OCI-LY1 (cell line): ENCODE measurements at regions not wholly inside any gene's neighbourhood (a gene's known extent, or its start where the extent isn't known, plus 50 kb on each side); places are given as distances from the start of the nearest gene placed in this dataset.

Experiments used
- H2AFZ ChIP-seq: fragments of 200-600 bp; sonication (generic), shearing (Covaris generic); 2 replicates; pipeline ENCODE4 v1.6.0; 2014; ENCODE audit warnings: antibody characterized with exemption, mild to moderate bottlenecking, low read length
- H3F3A ChIP-seq: fragments of 200-600 bp; sonication (generic), shearing (Covaris generic); 2 replicates; pipeline ENCODE4 v1.6.0; 2014; ENCODE audit warnings: mild to moderate bottlenecking, antibody characterized with exemption, low read length, moderate library complexity; ENCODE audit not compliant: insufficient read depth
- H3K27ac ChIP-seq: fragments of 200-600 bp; sonication (generic); 2 replicates; pipeline ENCODE4 v1.5.1; 2014; ENCODE audit warnings: low read length, mixed run types, mild to moderate bottlenecking, low read depth; ENCODE audit not compliant: poor library complexity, severe bottlenecking
- H3K27me3 ChIP-seq: fragments of 200-600 bp; sonication (generic); 2 replicates; pipeline ENCODE4 v1.6.0; 2014; ENCODE audit warnings: antibody characterized with exemption, mild to moderate bottlenecking, low read length, moderate library complexity; ENCODE audit not compliant: insufficient read depth
- H3K36me3 ChIP-seq: fragments of 200-600 bp; sonication (generic); 2 replicates; pipeline ENCODE4 v1.6.1; 2014; ENCODE audit warnings: mild to moderate bottlenecking, antibody characterized with exemption, low read length, moderate library complexity, mixed read lengths; ENCODE audit not compliant: insufficient read depth
- H3K4me1 ChIP-seq: fragments of 200-600 bp; sonication (generic); 2 replicates; pipeline ENCODE4 v1.5.1; 2014; ENCODE audit warnings: mild to moderate bottlenecking, low read length, moderate library complexity; ENCODE audit not compliant: insufficient read depth, severe bottlenecking
- H3K4me2 ChIP-seq: fragments of 200-600 bp; sonication (generic), shearing (Covaris generic); 2 replicates; pipeline ENCODE4 v1.6.1; 2014; ENCODE audit warnings: low read length
- H3K4me3 ChIP-seq: fragments of 200-600 bp; sonication (generic); 2 replicates; pipeline ENCODE4 v1.5.1; 2014; ENCODE audit warnings: low read length, low read depth, mild to moderate bottlenecking, mixed read lengths; ENCODE audit not compliant: poor library complexity, severe bottlenecking
- H3K79me2 ChIP-seq: fragments of 200-600 bp; shearing (Covaris generic); 2 replicates; pipeline ENCODE4 v1.6.1; 2016; ENCODE audit warnings: mixed run types, low read length, mixed read lengths; ENCODE audit not compliant: insufficient read depth
- H3K9ac ChIP-seq: fragments of 200-600 bp; sonication (generic), shearing (Covaris generic); 2 replicates; pipeline ENCODE4 v1.6.1; 2014; ENCODE audit warnings: mild to moderate bottlenecking, low read length, mixed read lengths
- H3K9me2 ChIP-seq: fragments of 200-600 bp; sonication (generic), shearing (Covaris generic); 2 replicates; pipeline ENCODE4 v1.6.1; 2014; ENCODE audit warnings: low read depth, mild to moderate bottlenecking, low read length, mixed read lengths
- H3K9me3 ChIP-seq: fragments of 200-600 bp; shearing (Covaris generic); 2 replicates; pipeline ENCODE4 v1.6.1; 2014; ENCODE audit warnings: low read length, mixed read lengths
- H4K20me1 ChIP-seq: fragments of 200-600 bp; sonication (generic), shearing (Covaris generic); 2 replicates; pipeline ENCODE4 v1.6.0; 2016; ENCODE audit warnings: mild to moderate bottlenecking, low read length; ENCODE audit not compliant: insufficient read depth
- EZH2 ChIP-seq: fragments of 200-600 bp; sonication (generic), shearing (Covaris generic); IDR thresholded peaks from 2 replicates; pipeline ENCODE4 v1.8.0; 2017; ENCODE audit warnings: borderline replicate concordance, mixed run types, mild to moderate bottlenecking, antibody characterized with exemption, low read length, moderate library complexity, mixed read lengths
- TF ChIP-seq, protein P1 (sequence below): fragments of 200-600 bp; sonication (generic), shearing (Covaris generic); IDR thresholded peaks from 2 replicates; pipeline ENCODE4 v1.5.1; 2017; ENCODE audit warnings: mild to moderate bottlenecking, antibody characterized with exemption, low read length, moderate library complexity, mixed read lengths

GRCh38 chr10:14459665-14460064 is 128.9 kb upstream of the FRMD4A start:
- H3F3A ChIP-seq, result no peaks in the 10 kb centered on the region
- no peaks in the 10 kb centered on the region for H3K9me2 ChIP-seq
- H3K9me3 ChIP-seq, result no peaks in the 10 kb centered on the region
- H3K4me3 ChIP-seq, result no peak overlapping the region
- TF ChIP-seq, protein P1, sequence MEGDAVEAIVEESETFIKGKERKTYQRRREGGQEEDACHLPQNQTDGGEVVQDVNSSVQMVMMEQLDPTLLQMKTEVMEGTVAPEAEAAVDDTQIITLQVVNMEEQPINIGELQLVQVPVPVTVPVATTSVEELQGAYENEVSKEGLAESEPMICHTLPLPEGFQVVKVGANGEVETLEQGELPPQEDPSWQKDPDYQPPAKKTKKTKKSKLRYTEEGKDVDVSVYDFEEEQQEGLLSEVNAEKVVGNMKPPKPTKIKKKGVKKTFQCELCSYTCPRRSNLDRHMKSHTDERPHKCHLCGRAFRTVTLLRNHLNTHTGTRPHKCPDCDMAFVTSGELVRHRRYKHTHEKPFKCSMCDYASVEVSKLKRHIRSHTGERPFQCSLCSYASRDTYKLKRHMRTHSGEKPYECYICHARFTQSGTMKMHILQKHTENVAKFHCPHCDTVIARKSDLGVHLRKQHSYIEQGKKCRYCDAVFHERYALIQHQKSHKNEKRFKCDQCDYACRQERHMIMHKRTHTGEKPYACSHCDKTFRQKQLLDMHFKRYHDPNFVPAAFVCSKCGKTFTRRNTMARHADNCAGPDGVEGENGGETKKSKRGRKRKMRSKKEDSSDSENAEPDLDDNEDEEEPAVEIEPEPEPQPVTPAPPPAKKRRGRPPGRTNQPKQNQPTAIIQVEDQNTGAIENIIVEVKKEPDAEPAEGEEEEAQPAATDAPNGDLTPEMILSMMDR, result no peak
- no peak for TF ChIP-seq EZH2
- no peaks in the 10 kb centered on the region for H3K79me2 ChIP-seq
- 0 out of 2 replicates have a peak, but pooled peaks cover 3% of the 10 kb centered on the region for H3K27me3 ChIP-seq
- no peaks in the 10 kb centered on the region for H4K20me1 ChIP-seq
- H3K36me3 ChIP-seq, result no peaks in the 10 kb centered on the region
- H3K9ac ChIP-seq, result no peak overlapping the region
- H3K4me2 ChIP-seq, result no peak overlapping the region
- H3K27ac ChIP-seq, result no peak overlapping the region
- no peak overlapping the region for H2AFZ ChIP-seq
- no peaks in the 10 kb centered on the region for H3K4me1 ChIP-seq

DNA sequence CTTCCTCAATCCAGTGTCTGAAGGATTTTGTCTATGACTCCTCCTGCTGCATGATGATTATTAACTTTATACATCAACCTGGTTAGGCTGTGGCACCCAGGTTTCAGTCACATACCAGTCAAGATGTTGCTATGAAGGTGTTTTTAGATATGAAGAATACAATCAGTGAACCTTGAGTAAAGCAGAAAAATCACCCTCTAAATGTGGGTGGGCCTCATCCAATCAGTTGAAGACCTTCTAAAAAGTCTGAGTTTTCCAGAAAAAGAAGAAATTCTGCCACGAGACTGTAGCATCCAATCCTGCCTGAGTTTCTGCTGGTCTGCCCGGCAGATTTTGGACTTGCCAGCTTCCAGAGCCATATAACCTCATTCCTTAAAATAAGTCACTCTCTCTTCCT is 126.1 kb upstream of the FRMD4A start:
- Histone ChIP-seq H4K20me1 (no peaks in the 10 kb centered on the region), H3K4me1 (no peaks in the 10 kb centered on the region), H3K27ac (no peak overlapping the region), H3F3A (no peaks in the 10 kb centered on the region), H3K9ac (no peak overlapping the region), H3K36me3 (no peaks in the 10 kb centered on the region), H3K9me3 (no peaks in the 10 kb centered on the region), H3K4me2 (no peak overlapping the region), H3K27me3 (no peaks in the 10 kb centered on the region), H2AFZ (no peak overlapping the region), H3K9me2 (no peaks in the 10 kb centered on the region), H3K79me2 (no peaks in the 10 kb centered on the region), H3K4me3 (no peak overlapping the region)
- TF ChIP-seq EZH2, result no peak
- TF ChIP-seq, protein P1, result no peak

GRCh38 chr10:14456218-14456869 is 125.6 kb upstream of the FRMD4A start:
- H3K79me2 ChIP-seq, result no peaks in the 10 kb centered on the region
- H3K4me2 ChIP-seq, result no peak overlapping the region
- no peak overlapping the region for H3K4me3 ChIP-seq
- no peaks in the 10 kb centered on the region for H3K9me3 ChIP-seq
- no peaks in the 10 kb centered on the region for H4K20me1 ChIP-seq
- H2AFZ ChIP-seq, result no peak overlapping the region
- H3K9ac ChIP-seq, result no peak overlapping the region
- H3K9me2 ChIP-seq, result no peaks in the 10 kb centered on the region
- TF ChIP-seq, protein P1, result no peak
- TF ChIP-seq EZH2, result no peak
- H3K36me3 ChIP-seq, result no peaks in the 10 kb centered on the region
- H3K4me1 ChIP-seq, result no peaks in the 10 kb centered on the region
- no peaks in the 10 kb centered on the region for H3F3A ChIP-seq
- H3K27ac ChIP-seq, result no peak overlapping the region
- H3K27me3 ChIP-seq, result no peaks in the 10 kb centered on the region
